Spleen (tissue), 11 donors: ENCODE measurements at regions not wholly inside any gene's neighbourhood (a gene's known extent, or its start where the extent isn't known, plus 50 kb on each side); places are given as distances from the start of the nearest gene placed in this dataset.
"Not testable (repeated sequence)": the region's sequence is repeated elsewhere in the genome, so short reads cannot be mapped to it uniquely, and the experiment has no call there.

Source experiments
- DNase-seq: peaks from one replicate; pipeline ENCODE4 v3.0.0-alpha.2; 2020
- H3K27ac ChIP-seq, 8 donors: fragments of 200-600 bp; sonication (generic) in 7 of 8; 1 replicate in 4 of 8; 2 replicates in 4 of 8; pipeline versions ENCODE4 v1.5.0 to v1.8.0; 2016 to 2021; ENCODE audit warnings: inconsistent platforms in 4 of 8, mild to moderate bottlenecking in 4 of 8, moderate library complexity in 1 of 8
- H3K27me3 ChIP-seq, 7 donors: fragments of 200-600 bp; sonication (generic) in 6 of 7; replicated peaks in 1 of 7; 1 replicate in 4 of 7; 2 replicates in 3 of 7; pipeline versions ENCODE4 v1.5.0 to v1.8.0; 2016 to 2021; ENCODE audit warnings: inconsistent platforms in 3 of 7, mild to moderate bottlenecking in 1 of 7
- H3K36me3 ChIP-seq, 6 donors: fragments of 200-600 bp; sonication (generic) in 5 of 6; 1 replicate in 4 of 6; 2 replicates in 2 of 6; pipeline versions ENCODE4 v1.5.0 to v1.8.0; 2016 to 2021; ENCODE audit warnings: inconsistent platforms in 2 of 6
- H3K4me1 ChIP-seq, 6 donors: fragments of 200-600 bp; sonication (generic) in 5 of 6; 1 replicate in 3 of 6; 2 replicates in 3 of 6; pipeline versions ENCODE4 v1.5.0 to v1.8.0; 2016 to 2021; ENCODE audit warnings: inconsistent platforms in 3 of 6
- H3K4me3 ChIP-seq, 8 donors: fragments of 200-600 bp; sonication (generic) in 7 of 8; 1 replicate in 4 of 8; 2 replicates in 4 of 8; pipeline versions ENCODE4 v1.5.0 to v1.8.0; 2016 to 2021; ENCODE audit warnings: inconsistent platforms in 4 of 8, mild to moderate bottlenecking in 4 of 8, moderate library complexity in 2 of 8
- H3K9me3 ChIP-seq, 8 donors: fragments of 200-600 bp; sonication (generic) in 7 of 8; 1 replicate in 4 of 8; 2 replicates in 4 of 8; pipeline versions ENCODE4 v1.5.0 to v1.8.0; 2016 to 2021; ENCODE audit warnings: inconsistent platforms in 4 of 8
- POLR2A ChIP-seq, 3 donors: fragments of 450-650 bp; IDR thresholded peaks; one replicate each; pipeline ENCODE4 v1.5.1; 2017; ENCODE audit warnings: antibody characterized with exemption in 3 of 3, mild to moderate bottlenecking in 1 of 3
- POLR2AphosphoS5 ChIP-seq, 3 donors: sonication (generic); formaldehyde crosslinking; IDR thresholded peaks; one replicate each; pipeline ENCODE4 v1.5.1; 2017; ENCODE audit warnings: antibody characterized with exemption in 3 of 3
- WGBS, 5 donors: extraction: QIAGEN DNeasy Blood & Tissue Kit in 3 of 5; methylation state at CpG; one replicate each; pipeline versions ENCODE4 v1.1.5 to v1.1.7; 2013 to 2018; 5-methylcytosine and 5-hydroxymethylcytosine counted together
- intact Hi-C: fragments of 100-400 bp; cut with DNase I; formaldehyde crosslinking; loops from one replicate; pipeline ENCODE4 v1.15.0; 2023; ENCODE audit warnings: low total_unique reads
- TF ChIP-seq, protein P1 (sequence below), 11 experiments: fragments of 200-600 bp in 7 of 11; fragments of 450-650 bp in 4 of 11; sonication (generic) in 4 of 11; IDR thresholded peaks in 8 of 11; conservative IDR thresholded peaks in 3 of 11; 1 replicate in 7 of 11; 2 replicates in 4 of 11; pipeline versions ENCODE4 v1.4.0 to v1.8.0; 2016 to 2021; ENCODE audit warnings: antibody characterized with exemption in 11 of 11, inconsistent platforms in 4 of 11, mild to moderate bottlenecking in 1 of 11
- donor health status: healthy with polysubstance abuse.
- donor health status: DM: no; HTN: no; CAD: no; lungs with moderate emphysema.
- donor health status: DM: no; HTN: no; CAD: no.
- donor health status: Bipolar disorder and iron deficiency.
- donor health status: healthy.
- donor health status: DM: no; HTN: no; CAD: no.
- donor health status: DM: yes; HTN: yes; CAD: no.

DNA sequence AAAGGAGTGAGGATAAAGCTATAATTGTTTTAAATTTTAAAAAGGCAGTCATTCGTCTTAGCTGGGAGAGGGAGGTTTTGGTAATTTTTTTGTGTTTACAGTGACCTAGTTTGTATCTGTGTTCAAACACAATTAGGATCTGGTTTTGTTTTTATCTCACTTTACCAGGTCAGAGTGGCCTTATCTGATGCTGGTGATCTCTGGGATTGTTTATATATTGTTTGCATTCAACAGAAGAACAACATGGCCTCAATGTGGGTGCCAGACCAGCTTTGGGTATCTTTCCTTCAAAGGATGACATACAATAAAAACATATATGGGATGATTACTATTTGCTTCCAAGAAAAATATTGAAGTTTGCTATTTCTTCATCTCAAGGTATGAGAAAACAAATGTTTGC is 272.2 kb upstream of the UGT8 start:
- intact Hi-C loops: no loop called here

DNA sequence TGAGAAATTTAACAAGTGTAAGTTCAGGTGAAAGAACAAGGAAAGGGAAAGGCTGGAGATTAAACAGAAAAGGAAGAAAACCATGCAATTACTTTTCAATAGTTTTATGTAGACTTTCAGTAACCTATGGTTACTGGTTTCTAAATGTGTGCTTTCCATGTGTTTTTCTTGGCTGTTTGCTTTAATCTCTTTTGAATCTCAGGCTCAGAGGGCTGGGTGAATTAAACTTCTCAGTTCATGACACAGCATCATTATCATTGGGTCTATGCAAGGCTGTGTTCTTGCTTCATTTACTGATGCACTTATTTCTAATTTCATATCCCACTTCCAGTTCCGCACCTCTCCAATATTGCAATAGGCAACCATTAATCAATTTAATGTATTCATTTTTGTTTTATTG is 266.5 kb upstream of the UGT8 start:
- Histone ChIP-seq H3K27me3 (no peaks in the 10 kb centered on the region), H3K4me3 (no peak overlapping the region), H3K27ac (no peak overlapping the region), H3K4me1 (no peaks in the 10 kb centered on the region), H3K9me3 (peaks cover 0 to 3% (median 0%) of the 10 kb centered on the region in 8 donors), H3K36me3 (no peaks in the 10 kb centered on the region)
- intact Hi-C loops: no loop called here
- TF ChIP-seq, protein P1, sequence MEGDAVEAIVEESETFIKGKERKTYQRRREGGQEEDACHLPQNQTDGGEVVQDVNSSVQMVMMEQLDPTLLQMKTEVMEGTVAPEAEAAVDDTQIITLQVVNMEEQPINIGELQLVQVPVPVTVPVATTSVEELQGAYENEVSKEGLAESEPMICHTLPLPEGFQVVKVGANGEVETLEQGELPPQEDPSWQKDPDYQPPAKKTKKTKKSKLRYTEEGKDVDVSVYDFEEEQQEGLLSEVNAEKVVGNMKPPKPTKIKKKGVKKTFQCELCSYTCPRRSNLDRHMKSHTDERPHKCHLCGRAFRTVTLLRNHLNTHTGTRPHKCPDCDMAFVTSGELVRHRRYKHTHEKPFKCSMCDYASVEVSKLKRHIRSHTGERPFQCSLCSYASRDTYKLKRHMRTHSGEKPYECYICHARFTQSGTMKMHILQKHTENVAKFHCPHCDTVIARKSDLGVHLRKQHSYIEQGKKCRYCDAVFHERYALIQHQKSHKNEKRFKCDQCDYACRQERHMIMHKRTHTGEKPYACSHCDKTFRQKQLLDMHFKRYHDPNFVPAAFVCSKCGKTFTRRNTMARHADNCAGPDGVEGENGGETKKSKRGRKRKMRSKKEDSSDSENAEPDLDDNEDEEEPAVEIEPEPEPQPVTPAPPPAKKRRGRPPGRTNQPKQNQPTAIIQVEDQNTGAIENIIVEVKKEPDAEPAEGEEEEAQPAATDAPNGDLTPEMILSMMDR (IDR thresholded peaks at IDR 0.05 in 8 of 11, conservative IDR thresholded peaks at IDR 0.05 in 3 of 11): no peak
- no peak for TF ChIP-seq POLR2A (IDR thresholded peaks at IDR 0.05)
- TF ChIP-seq POLR2AphosphoS5 (IDR thresholded peaks at IDR 0.05): no peak
- DNase-seq: no peak
- 94 to 100% (median 97%) methylated on average over 1 of the region's 1 CpG for WGBS, 5 donors

More for the DNA sequence above, 272.2 kb upstream of the UGT8 start:
- TF ChIP-seq POLR2AphosphoS5 (IDR thresholded peaks at IDR 0.05) (no peak), POLR2A (IDR thresholded peaks at IDR 0.05) (no peak)
- TF ChIP-seq, protein P1 (IDR thresholded peaks at IDR 0.05 in 8 of 11, conservative IDR thresholded peaks at IDR 0.05 in 3 of 11): no peak
- no peaks in the 10 kb centered on the region for H3K4me1 ChIP-seq
- no peaks in the 10 kb centered on the region for H3K36me3 ChIP-seq
- no peak overlapping the region for H3K4me3 ChIP-seq
- H3K9me3 ChIP-seq: no peaks in the 10 kb centered on the region
- H3K27me3 ChIP-seq: no peaks in the 10 kb centered on the region
- no peak for DNase-seq
- H3K27ac ChIP-seq: no peak overlapping the region
- WGBS, 5 donors: 52 to 84% (median 60%) methylated on average over 1 of the region's 1 CpG

DNA sequence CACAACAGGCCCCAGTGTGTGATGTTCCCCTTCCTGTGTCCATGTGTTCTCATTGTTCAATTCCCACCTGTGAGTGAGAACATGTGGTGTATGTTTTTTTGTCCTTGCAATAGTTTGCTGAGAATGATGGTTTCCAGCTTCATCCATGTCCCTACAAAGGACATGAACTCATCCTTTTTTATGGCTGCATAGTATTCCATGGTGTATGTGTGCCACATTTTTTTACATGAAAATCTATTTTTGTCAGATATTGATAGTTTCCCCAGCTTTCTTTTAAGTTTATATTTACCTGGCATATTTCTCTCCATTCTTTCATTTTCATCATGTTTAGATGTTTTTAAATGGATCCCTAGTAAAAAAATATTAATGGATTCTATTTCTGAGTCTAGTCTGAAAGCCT is 264.2 kb upstream of the UGT8 start:
- H3K36me3 ChIP-seq, H3K27ac ChIP-seq, DNase-seq, H3K9me3 ChIP-seq, H3K4me1 ChIP-seq, intact Hi-C loops, H3K27me3 ChIP-seq, H3K4me3 ChIP-seq: not testable (repeated sequence)

DNA sequence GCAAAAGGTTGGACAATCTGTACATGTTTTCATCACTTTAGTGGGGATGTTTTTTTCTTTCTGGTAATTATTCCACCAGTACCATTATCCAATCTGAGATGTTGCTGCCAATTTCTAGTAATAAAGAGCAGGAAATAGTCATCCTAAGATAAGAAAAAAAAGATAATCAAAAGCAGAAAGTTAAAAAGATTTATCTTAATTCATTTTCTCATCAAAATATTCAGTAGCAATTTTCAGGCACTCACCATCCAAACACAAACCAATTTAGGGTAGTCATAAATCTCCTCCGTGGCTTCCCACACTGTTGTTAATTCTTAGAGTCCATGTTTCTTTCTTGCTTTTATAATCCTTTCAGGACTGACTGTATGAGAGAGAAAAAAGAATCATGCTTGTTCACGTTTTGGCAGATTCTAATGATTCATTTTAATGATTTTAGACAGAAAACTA is 263.7 kb upstream of the UGT8 start:
- WGBS, 5 donors: 12 to 21% (median 16%) methylated on average over 2 of the region's 2 CpGs
- no peak for TF ChIP-seq POLR2AphosphoS5 (IDR thresholded peaks at IDR 0.05)
- TF ChIP-seq, protein P1 (IDR thresholded peaks at IDR 0.05 in 8 of 11, conservative IDR thresholded peaks at IDR 0.05 in 3 of 11): no peak
- TF ChIP-seq POLR2A (IDR thresholded peaks at IDR 0.05): no peak

DNA sequence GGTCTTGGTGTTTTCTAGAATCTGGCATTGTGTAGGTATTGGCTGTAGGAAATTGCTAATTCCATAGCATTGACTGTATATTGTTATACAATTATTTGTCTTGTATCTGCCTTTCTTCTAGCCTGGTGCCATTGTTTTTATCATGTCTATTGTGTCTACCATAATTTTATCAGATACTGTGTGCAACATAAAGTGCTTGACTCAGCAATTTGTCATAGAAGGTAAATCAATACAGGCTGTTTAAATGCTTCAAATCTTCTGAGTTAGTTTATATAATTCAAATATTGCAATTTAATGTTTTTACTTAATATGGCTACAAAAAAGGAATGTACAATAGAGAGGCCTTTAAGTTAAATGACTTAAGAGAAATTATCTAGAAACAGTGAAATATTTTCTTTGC is 263.3 kb upstream of the UGT8 start:
- no peak overlapping the region for H3K4me3 ChIP-seq
- H3K9me3 ChIP-seq: peaks cover 0 to 4% (median 0%) of the 10 kb centered on the region in 8 donors
- no peaks in the 10 kb centered on the region for H3K27me3 ChIP-seq
- intact Hi-C loops: no loop called here
- H3K27ac ChIP-seq: no peak overlapping the region
- no peak for TF ChIP-seq POLR2A (IDR thresholded peaks at IDR 0.05)
- TF ChIP-seq, protein P1 (IDR thresholded peaks at IDR 0.05 in 8 of 11, conservative IDR thresholded peaks at IDR 0.05 in 3 of 11): no peak
- no peak for TF ChIP-seq POLR2AphosphoS5 (IDR thresholded peaks at IDR 0.05)
- DNase-seq: no peak
- H3K36me3 ChIP-seq: no peaks in the 10 kb centered on the region
- H3K4me1 ChIP-seq: no peaks in the 10 kb centered on the region

More for the DNA sequence above, 263.7 kb upstream of the UGT8 start:
- Histone ChIP-seq H3K27me3 (no peaks in the 10 kb centered on the region), H3K4me1 (no peaks in the 10 kb centered on the region), H3K9me3 (peaks cover 0 to 4% (median 0%) of the 10 kb centered on the region in 8 donors), H3K36me3 (no peaks in the 10 kb centered on the region), H3K27ac (no peak overlapping the region), H3K4me3 (no peak overlapping the region)
- intact Hi-C loops: no loop called here
- DNase-seq: no peak
